Neuronal stem cell (in vitro differentiated cells): ENCODE measurements at regions not wholly inside any gene's neighbourhood (a gene's known extent, or its start where the extent isn't known, plus 50 kb on each side); places are given as distances from the start of the nearest gene placed in this dataset.
A peak's percentile ranks its signal among the peaks of the same experiment; 100 is the strongest.

Experiments
- DNase-seq: peaks from one replicate; pipeline ENCODE4 v3.0.0-alpha.2; 2013; ENCODE audit warnings: low spot score
- H2AFZ ChIP-seq: one replicate; pipeline ENCODE4 v1.6.1; 2013; ENCODE audit warnings: mild to moderate bottlenecking, low read length, inconsistent platforms
- H2AK5ac ChIP-seq: 2 replicates; pipeline ENCODE4 v1.6.1; 2013; ENCODE audit warnings: low read depth, mild to moderate bottlenecking, inconsistent platforms, low read length, moderate library complexity, mixed read lengths
- H2BK120ac ChIP-seq: 2 replicates; pipeline ENCODE4 v1.6.1; 2013; ENCODE audit warnings: low read depth, mild to moderate bottlenecking, inconsistent platforms, low read length, moderate library complexity, mixed read lengths
- H2BK12ac ChIP-seq: one replicate; pipeline ENCODE4 v1.6.1; 2013; ENCODE audit warnings: low read length, inconsistent platforms
- H2BK15ac ChIP-seq: 2 replicates; pipeline ENCODE4 v1.6.1; 2013; ENCODE audit warnings: mild to moderate bottlenecking, low read length, inconsistent platforms, mixed read lengths
- H2BK5ac ChIP-seq: one replicate; pipeline ENCODE4 v1.6.1; 2013; ENCODE audit warnings: inconsistent platforms, mild to moderate bottlenecking, low read length, moderate library complexity
- H3K14ac ChIP-seq: one replicate; pipeline ENCODE4 v1.6.1; 2013; ENCODE audit warnings: low read length, inconsistent platforms
- H3K18ac ChIP-seq: 2 replicates; pipeline ENCODE4 v1.6.1; 2013; ENCODE audit warnings: low read length, inconsistent platforms
- H3K23ac ChIP-seq: 2 replicates; pipeline ENCODE4 v1.6.1; 2013; ENCODE audit warnings: low read depth, mild to moderate bottlenecking, mixed read lengths, low read length, inconsistent platforms; ENCODE audit not compliant: poor library complexity
- H3K27ac ChIP-seq: replicated peaks from 3 replicates; pipeline ENCODE4 v1.5.1; 2013; ENCODE audit warnings: low read length, inconsistent platforms
- H3K27me3 ChIP-seq, 3 experiments: 2 replicates each; pipeline ENCODE4 v1.6.1; 2013; ENCODE audit warnings: low read length in 3 of 3, mild to moderate bottlenecking in 2 of 3, inconsistent platforms in 1 of 3, low read depth in 1 of 3, mixed read lengths in 1 of 3, moderate library complexity in 1 of 3; ENCODE audit not compliant: control insufficient read depth in 3 of 3, insufficient read depth in 3 of 3
- H3K36me3 ChIP-seq, 2 donors: replicated peaks in 1 of 2; 2 replicates each; pipeline ENCODE4 v1.6.1; 2013; ENCODE audit warnings: low read length in 2 of 2; ENCODE audit not compliant: control insufficient read depth in 2 of 2, insufficient read depth in 2 of 2
- H3K4ac ChIP-seq: 2 replicates; pipeline ENCODE4 v1.6.1; 2013; ENCODE audit warnings: inconsistent platforms, mild to moderate bottlenecking, low read length, moderate library complexity
- H3K4me1 ChIP-seq, 2 donors: 1 replicate in 1 of 2; 2 replicates in 1 of 2; pipeline ENCODE4 v1.6.1; 2013; ENCODE audit warnings: low read length in 2 of 2, low read depth in 1 of 2; ENCODE audit not compliant: control insufficient read depth in 2 of 2, insufficient read depth in 1 of 2
- H3K4me2 ChIP-seq: one replicate; pipeline ENCODE4 v1.6.1; 2013; ENCODE audit warnings: mild to moderate bottlenecking, low read length, inconsistent platforms; ENCODE audit not compliant: insufficient read depth, poor library complexity, severe bottlenecking
- H3K4me3 ChIP-seq, 2 donors: 2 replicates each; pipeline ENCODE4 v1.5.1; 2013; ENCODE audit warnings: low read length in 2 of 2, mild to moderate bottlenecking in 2 of 2, inconsistent platforms in 1 of 2, moderate library complexity in 1 of 2
- H3K79me1 ChIP-seq: one replicate; pipeline ENCODE4 v1.6.1; 2013; ENCODE audit warnings: low read depth, mild to moderate bottlenecking, inconsistent platforms, low read length, moderate library complexity
- H3K9ac ChIP-seq: one replicate; pipeline ENCODE4 v1.6.1; 2013; ENCODE audit warnings: mild to moderate bottlenecking, low read depth, low read length, inconsistent platforms; ENCODE audit not compliant: poor library complexity
- H3K9me3 ChIP-seq, 2 donors: replicated peaks in 1 of 2; 2 replicates each; pipeline versions ENCODE3 to v1.6.1; 2013; ENCODE audit warnings: low read length in 2 of 2, mild to moderate bottlenecking in 2 of 2, inconsistent platforms in 1 of 2, low read depth in 1 of 2, mixed read lengths in 1 of 2, moderate library complexity in 1 of 2; ENCODE audit not compliant: control insufficient read depth in 2 of 2, insufficient read depth in 1 of 2
- H4K8ac ChIP-seq: one replicate; pipeline ENCODE4 v1.6.1; 2013; ENCODE audit warnings: low read depth, mild to moderate bottlenecking, inconsistent platforms, low read length, moderate library complexity
- H4K91ac ChIP-seq: one replicate; pipeline ENCODE4 v1.6.1; 2013; ENCODE audit warnings: low read length, low read depth, mild to moderate bottlenecking, inconsistent platforms; ENCODE audit not compliant: poor library complexity
- WGBS, 2 donors: extraction: QIAGEN DNeasy Blood & Tissue Kit; methylation state at CpG; one replicate each; pipeline ENCODE4 v1.1.7; 2013; ENCODE audit warnings: missing lambda C conversion rate in 2 of 2, mixed read lengths in 1 of 2; ENCODE audit not compliant: insufficient read length in 2 of 2, insufficient replicate concordance in 1 of 2; ENCODE audit errors: extremely low coverage in 2 of 2; 5-methylcytosine and 5-hydroxymethylcytosine counted together

- Histone ChIP-seq H3K36me3 (no peaks in the 10 kb centered on the region), H3K9me3 (peaks cover 6 to 11% of the 10 kb centered on the region in 2 donors), H2BK15ac (no peak overlapping the region), H2AFZ (no peak overlapping the region), H3K14ac (no peak overlapping the region), H3K27ac (no peak overlapping the region), H3K79me1 (no peaks in the 10 kb centered on the region), H3K23ac (no peak overlapping the region), H3K27me3 (no peaks in the 10 kb centered on the region), H3K9ac (no peak overlapping the region), H3K4me3 (no peak overlapping the region), H2BK120ac (no peak overlapping the region), H4K91ac (no peak overlapping the region), H3K18ac (no peak overlapping the region), H2BK5ac (no peak overlapping the region), H3K4me2 (no peak overlapping the region), H4K8ac (no peak overlapping the region), H3K4me1 (no peaks in the 10 kb centered on the region), H2BK12ac (no peak overlapping the region), H2AK5ac (no peak overlapping the region), H3K4ac (no peak overlapping the region)
- DNase-seq = no peak
- WGBS, 2 donors = no CpG with 5 or more reads among the region's 8 CpGs
These were observed 336.0 kb upstream of the IGFBP3 start for GRCh38 chr7:46256870-46257661.

GRCh38 chr7:46253520-46253919, 332.4 kb upstream of the IGFBP3 start:
- H3K9me3 ChIP-seq = peaks cover 0 to 6% of the 10 kb centered on the region in 2 donors
- H3K9ac ChIP-seq = no peak overlapping the region
- H2BK5ac ChIP-seq = no peak overlapping the region
- no peaks in the 10 kb centered on the region for H3K36me3 ChIP-seq
- no peak overlapping the region for H3K14ac ChIP-seq
- DNase-seq = no peak
- H3K27me3 ChIP-seq = no peaks in the 10 kb centered on the region
- H3K4me2 ChIP-seq = no peak overlapping the region
- no peak overlapping the region for H4K91ac ChIP-seq
- H2BK12ac ChIP-seq = no peak overlapping the region
- H3K18ac ChIP-seq = no peak overlapping the region
- WGBS, 2 donors = no CpG with 5 or more reads among the region's 1 CpG
- H2AK5ac ChIP-seq = no peak overlapping the region
- no peak overlapping the region for H2AFZ ChIP-seq
- H3K4me3 ChIP-seq = no peak overlapping the region
- H2BK15ac ChIP-seq = no peak overlapping the region
- H3K23ac ChIP-seq = no peak overlapping the region
- H3K4ac ChIP-seq = no peak overlapping the region
- no peaks in the 10 kb centered on the region for H3K79me1 ChIP-seq
- H3K4me1 ChIP-seq = no peaks in the 10 kb centered on the region
- no peak overlapping the region for H4K8ac ChIP-seq
- H2BK120ac ChIP-seq = no peak overlapping the region
- H3K27ac ChIP-seq = no peak overlapping the region

- H4K8ac ChIP-seq = no peak overlapping the region
- H3K79me1 ChIP-seq = no peaks in the 10 kb centered on the region
- no peak overlapping the region for H2BK15ac ChIP-seq
- H3K4me2 ChIP-seq = no peak overlapping the region
- DNase-seq = no peak
- no peak overlapping the region for H2BK5ac ChIP-seq
- H3K36me3 ChIP-seq = no peaks in the 10 kb centered on the region
- no peak overlapping the region for H3K9ac ChIP-seq
- H3K4ac ChIP-seq = no peak overlapping the region
- no peak overlapping the region for H3K4me3 ChIP-seq
- no peak overlapping the region for H3K27ac ChIP-seq
- no peak overlapping the region for H2BK120ac ChIP-seq
- peak overlapping the region; percentile 4 for H2AFZ ChIP-seq
- H3K4me1 ChIP-seq = peaks cover 6 to 9% of the 10 kb centered on the region in 2 donors
- H3K23ac ChIP-seq = no peak overlapping the region
- no CpG with 5 or more reads among the region's 1 CpG for WGBS, 2 donors
- H2BK12ac ChIP-seq = no peak overlapping the region
- no peak overlapping the region for H2AK5ac ChIP-seq
- no peak overlapping the region for H3K18ac ChIP-seq
- H4K91ac ChIP-seq = no peak overlapping the region
- no peaks in the 10 kb centered on the region for H3K27me3 ChIP-seq
- H3K9me3 ChIP-seq = no peaks in the 10 kb centered on the region
- H3K14ac ChIP-seq = no peak overlapping the region
These were observed 326.6 kb upstream of the IGFBP3 start for GRCh38 chr7:46247664-46248063.

GRCh38 chr7:46245586-46246111, 324.6 kb upstream of the IGFBP3 start:
- Histone ChIP-seq H2BK15ac (no peak overlapping the region), H3K4ac (no peak overlapping the region), H3K27ac (no peak overlapping the region), H3K9ac (no peak overlapping the region), H2AK5ac (no peak overlapping the region), H3K4me2 (no peak overlapping the region), H4K91ac (no peak overlapping the region), H2BK12ac (no peak overlapping the region), H3K14ac (no peak overlapping the region), H2BK5ac (no peak overlapping the region), H3K79me1 (no peaks in the 10 kb centered on the region), H3K4me1 (peaks cover 6 to 9% of the 10 kb centered on the region in 2 donors), H3K27me3 (no peaks in the 10 kb centered on the region), H3K36me3 (no peaks in the 10 kb centered on the region), H3K18ac (peak overlapping the region; percentile 58), H3K23ac (no peak overlapping the region), H2BK120ac (no peak overlapping the region), H3K4me3 (no peak overlapping the region), H4K8ac (no peak overlapping the region), H3K9me3 (no peaks in the 10 kb centered on the region), H2AFZ (peak overlapping the region; percentile 77)
- WGBS, 2 donors = no CpG with 5 or more reads among the region's 4 CpGs
- no peak for DNase-seq
